ENCODE measurements at regions not wholly inside any gene's neighbourhood (a gene's known extent, or its start where the extent isn't known, plus 50 kb on each side); places are given as distances from the start of the nearest gene placed in this dataset.

- TF ChIP-seq EZH2 (IDR thresholded peaks at IDR 0.05; ENCODE audit: low read length) (no peak), CTCF (optimal IDR thresholded peaks at IDR 0.05 in 1 of 3, IDR thresholded peaks at IDR 0.05 in 1 of 3, conservative IDR thresholded peaks at IDR 0.05 in 1 of 3; ENCODE audit: extremely low read depth in 1 of 3, insufficient read depth in 2 of 3, low read length in 3 of 3) (no peak)
Measured at GRCh38 chr12:76270657-76271358, 77.4 kb downstream of the BBS10 start.
